GM21526 (cell line): ENCODE measurements at regions not wholly inside any gene's neighbourhood (a gene's known extent, or its start where the extent isn't known, plus 50 kb on each side); places are given as distances from the start of the nearest gene placed in this dataset.
"Not testable (repeated sequence)": the region's sequence is repeated elsewhere in the genome, so short reads cannot be mapped to it uniquely, and the experiment has no call there.

Source experiments
- ATAC-seq: cut with Tn5 transposase; IDR thresholded peaks from one replicate; pipeline ENCODE4 v1.9.1; 2021; ENCODE audit warnings: moderate library complexity; ENCODE audit not compliant: unreplicated experiment, low FRiP score

GRCh38 chr2:63737081-63737751 lies 104.5 kb upstream of the UGP2 start:
- no peak for ATAC-seq

DNA sequence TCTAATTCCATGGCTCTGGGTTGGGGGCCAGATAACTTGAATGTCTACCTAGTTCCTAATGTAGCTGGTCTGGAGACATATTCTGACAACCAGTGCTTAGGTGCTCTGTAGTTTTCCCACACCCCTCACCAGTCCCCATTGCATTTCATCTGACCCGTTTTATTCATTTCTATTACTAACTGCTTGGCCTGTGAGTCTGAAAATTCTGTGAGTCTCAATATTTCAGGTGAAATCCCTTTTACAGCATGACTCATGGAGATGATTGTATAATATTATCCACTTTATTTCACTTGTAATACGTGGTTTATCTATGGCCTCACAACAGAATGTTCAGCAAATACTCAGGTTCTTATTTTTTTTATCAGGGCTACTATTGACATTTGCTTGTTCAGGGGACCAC lies 103.7 kb upstream of the UGP2 start:
- ATAC-seq = no peak

GRCh38 chr2:63739180-63739579 lies 102.5 kb upstream of the UGP2 start:
- not testable (repeated sequence) for ATAC-seq

GRCh38 chr2:63740020-63740419 lies 101.7 kb upstream of the UGP2 start:
- no peak for ATAC-seq

GRCh38 chr2:63740943-63741342 lies 100.8 kb upstream of the UGP2 start:
- no peak for ATAC-seq

DNA sequence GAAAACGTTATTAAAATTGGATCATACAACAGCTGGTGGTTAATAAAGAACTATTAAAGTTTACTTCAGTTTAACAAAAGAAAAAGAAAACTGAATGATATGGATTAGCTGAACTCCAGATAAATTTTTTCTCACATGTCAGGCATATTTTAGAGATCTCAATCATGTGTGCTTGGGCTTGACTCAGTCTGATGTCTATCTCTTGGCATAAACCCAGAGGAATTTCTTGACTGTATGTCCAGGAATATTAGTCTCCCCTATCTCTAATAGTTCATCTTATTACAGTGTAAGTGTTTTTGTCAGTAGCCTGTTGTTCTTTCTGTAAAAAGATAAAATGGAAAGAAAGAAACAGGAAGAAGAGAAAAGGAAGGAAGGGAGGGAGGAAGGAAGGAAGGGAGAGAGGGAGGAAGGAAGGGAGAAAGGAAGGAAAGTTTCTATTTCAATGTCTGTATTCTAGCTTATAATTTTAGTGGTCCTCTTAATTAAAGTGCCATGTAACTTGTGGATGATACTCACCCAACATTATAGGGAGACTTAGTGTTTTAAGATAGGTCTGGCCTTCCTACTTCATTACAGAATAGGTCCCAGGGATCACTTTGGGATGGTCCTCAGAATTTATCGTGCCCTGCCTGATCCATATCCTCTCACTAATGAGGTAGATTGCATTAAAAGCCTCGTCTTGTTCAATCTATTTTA lies 99.7 kb upstream of the UGP2 start:
- ATAC-seq = no peak

- ATAC-seq = no peak
Measured at GRCh38 chr2:63742580-63742976, 99.1 kb upstream of the UGP2 start.

DNA sequence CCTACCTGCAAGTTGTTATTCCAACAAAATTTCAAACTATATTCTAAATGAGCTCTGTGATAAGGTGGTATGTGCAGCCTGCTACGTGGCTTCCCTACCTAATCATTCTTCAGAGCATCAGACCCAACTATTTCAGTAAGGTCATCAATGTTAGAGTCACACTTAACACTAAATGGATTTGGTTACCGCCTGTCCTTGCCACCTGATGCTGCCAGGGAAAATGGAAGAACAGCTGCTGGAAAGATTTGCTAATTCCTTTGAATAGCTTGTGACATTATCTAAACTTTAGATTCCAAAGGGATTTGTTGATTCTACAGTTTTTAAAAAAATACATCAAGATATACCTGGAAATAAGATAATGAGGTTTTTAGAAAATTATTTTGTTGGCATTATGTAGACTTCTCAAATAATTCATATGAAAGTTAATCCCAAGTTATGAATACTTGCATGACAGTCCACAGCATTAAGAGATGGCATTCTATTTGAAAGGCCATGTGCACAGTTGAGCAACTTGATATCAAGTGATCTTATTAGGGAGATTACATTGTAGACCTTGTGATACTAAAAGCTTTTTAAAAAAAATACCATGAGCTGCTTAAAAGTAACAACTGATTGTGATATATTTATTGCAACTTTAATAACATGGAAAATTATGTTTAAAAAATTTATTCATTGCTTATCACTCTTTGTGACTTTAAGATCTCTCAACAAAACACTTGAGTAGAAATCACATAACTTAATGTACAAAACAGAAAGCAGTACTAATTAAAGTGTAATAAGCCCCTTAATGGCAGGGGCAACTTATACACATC lies 98.3 kb upstream of the UGP2 start:
- ATAC-seq = no peak

DNA sequence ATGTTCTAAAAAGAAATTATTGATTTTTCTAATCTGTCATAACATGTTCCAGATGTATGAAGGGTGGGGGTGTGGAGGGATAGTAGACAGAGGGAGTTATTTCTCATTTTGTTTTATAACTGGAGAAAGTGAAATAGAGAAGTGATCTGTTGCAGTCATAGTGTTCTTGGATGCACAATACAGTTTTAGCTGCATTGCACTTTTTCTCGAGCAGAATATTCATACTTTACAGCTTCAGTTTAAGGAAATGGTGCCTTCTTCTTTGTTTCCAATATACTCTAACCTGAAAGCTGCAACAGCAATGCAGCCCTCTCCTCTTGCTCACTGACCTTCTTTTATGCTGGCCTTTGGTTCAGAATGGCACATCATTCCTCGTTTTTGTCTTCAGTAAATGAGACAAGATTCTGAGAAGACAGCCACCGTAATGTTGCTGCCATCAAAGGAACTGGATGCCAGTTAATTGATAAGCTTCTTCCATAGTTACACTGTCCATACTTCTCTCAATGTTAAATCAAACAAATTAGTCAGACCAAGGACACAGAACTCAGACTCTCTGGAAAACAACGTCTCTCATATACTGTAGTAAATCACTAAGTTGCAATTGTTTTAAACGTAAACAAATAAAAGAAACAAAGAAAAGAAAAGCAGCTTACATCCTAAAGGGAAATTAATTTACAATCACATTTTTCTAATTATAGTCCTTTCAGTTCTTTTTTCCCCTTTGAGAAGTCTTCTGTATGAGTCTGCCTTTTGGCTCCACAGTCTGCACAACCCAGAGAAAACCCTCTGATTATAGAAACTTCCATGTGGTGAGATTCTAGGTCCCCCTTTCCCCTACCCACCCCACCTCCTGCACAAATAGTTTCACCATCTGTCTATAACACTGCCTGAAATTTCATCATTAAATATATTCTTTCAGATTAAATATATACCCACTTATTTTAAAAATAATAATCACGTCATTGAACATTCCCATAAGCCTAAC lies 97.4 kb upstream of the UGP2 start:
- ATAC-seq = no peak

- ATAC-seq = not testable (repeated sequence)
Measured at GRCh38 chr2:63746548-63746947, 95.1 kb upstream of the UGP2 start.

- ATAC-seq = no peak
Measured at GRCh38 chr2:63751901-63752300, 89.8 kb upstream of the UGP2 start.

GRCh38 chr2:63755216-63755615 lies 86.5 kb upstream of the UGP2 start:
- ATAC-seq = no peak

GRCh38 chr2:63755965-63756364 lies 85.7 kb upstream of the UGP2 start:
- ATAC-seq = no peak

DNA sequence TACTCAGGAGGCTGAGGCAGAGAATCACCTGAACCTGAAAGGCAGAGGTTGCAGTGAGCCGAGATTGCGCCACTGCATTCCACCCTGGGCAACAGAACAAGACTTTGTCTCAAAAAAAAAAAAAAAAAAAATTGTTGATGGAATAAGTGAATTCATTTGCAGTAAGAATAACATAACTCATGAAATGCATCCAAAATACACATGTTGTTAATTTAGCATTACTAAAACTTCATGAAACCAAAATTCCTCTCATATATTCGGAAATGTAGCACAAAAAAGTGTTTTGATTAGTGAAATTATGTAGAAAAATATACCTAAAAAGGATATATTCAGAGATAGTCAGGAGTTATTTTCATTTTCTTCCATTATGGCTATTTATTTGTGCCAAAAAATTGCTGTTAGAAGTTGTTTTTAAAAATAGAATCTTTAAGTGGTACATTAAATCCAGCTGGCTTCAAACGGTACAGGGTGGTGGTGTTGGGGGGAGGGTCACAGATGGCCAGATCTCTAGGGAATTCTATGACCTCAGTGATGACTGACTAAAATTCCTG lies 78.2 kb upstream of the UGP2 start:
- ATAC-seq = no peak

DNA sequence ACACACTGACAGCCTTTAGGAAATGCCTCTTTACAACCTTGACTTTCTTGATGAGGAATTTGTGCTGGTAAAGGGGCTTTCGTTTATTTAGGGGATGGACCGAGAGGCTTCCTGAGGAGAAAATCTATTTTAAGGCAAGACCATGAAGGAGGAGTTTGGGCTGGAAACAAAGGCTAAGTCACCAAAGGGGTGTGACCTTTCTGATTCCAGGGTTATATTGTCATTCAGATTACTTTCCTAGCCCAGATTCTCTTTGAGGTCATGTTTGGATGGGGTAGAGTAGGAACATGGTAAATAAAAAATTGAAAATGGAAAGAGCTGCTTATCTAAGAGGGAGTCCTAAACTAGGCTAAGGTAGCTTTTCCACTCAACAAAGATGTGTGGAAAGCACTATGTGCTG lies 77.1 kb upstream of the UGP2 start:
- ATAC-seq = no peak

GRCh38 chr2:63765117-63765516 lies 76.6 kb upstream of the UGP2 start:
- ATAC-seq = no peak

- ATAC-seq = no peak
Measured at GRCh38 chr2:63767307-63767706, 74.4 kb upstream of the UGP2 start.

DNA sequence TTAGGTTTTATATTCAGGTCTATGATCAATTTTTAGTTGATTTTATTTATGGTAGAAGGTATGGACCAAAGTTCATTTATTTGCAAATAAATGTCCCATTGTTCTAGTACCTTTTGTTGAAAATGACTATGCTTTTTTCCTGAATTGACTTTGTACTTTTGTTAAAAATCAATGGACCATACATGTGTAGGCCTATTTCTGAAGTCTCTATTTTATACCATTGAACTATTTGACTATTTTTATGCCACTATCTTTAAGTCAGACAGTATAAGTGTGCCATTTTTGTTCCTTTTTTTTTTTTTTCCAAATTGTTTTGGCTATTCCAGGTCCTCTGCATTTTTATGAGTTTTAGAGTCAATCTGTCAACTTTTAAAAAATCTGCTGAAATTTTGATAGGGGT lies 73.6 kb upstream of the UGP2 start:
- no peak for ATAC-seq

DNA sequence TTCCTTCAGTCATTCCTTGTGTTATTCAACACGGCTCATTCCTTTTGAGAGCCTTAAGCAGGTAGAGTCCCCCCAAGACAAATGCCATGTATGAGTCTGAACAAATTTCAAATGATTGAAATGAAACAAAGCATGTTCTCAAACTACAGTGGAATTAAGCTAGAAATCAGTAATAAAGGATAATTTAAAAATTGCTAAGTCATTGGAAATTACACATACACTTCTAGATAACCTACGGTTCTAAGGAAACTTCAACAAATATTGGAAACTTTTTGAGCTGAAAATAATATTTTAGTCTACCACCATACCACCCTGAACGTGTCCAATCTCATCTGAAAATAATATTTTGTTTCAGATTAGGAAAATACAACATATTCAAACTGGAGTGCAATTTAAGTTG lies 71.8 kb upstream of the UGP2 start:
- no peak for ATAC-seq

DNA sequence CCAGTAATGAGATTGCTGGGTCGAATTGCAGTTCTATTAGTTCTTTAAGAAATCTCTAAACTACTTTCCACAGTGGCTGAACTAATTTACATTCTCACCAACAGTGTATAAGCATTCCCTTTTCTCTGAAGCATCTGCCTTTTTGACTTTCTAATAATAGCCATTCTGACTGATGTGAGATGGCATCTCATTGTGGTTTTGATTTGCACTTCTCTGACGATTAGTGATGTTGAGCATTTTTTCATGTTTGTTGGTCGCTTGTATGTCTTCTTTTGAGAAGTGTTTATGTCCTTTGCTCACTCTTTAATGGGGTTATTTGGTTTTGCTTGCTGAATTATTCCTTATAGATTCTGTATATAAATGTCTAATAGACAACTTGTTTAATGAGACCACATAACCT lies 69.6 kb upstream of the UGP2 start:
- ATAC-seq = no peak
